Lung (tissue), 11 donors: ENCODE measurements at regions not wholly inside any gene's neighbourhood (a gene's known extent, or its start where the extent isn't known, plus 50 kb on each side); places are given as distances from the start of the nearest gene placed in this dataset.
"Not testable (repeated sequence)": the region's sequence is repeated elsewhere in the genome, so short reads cannot be mapped to it uniquely, and the experiment has no call there.

ENCODE experiments used
- ATAC-seq: fragments of 200-7000 bp; cut with Tn5 transposase; one replicate; pipeline ENCODE4 v1.9.1; 2020; ENCODE audit warnings: moderate number of reproducible peaks; ENCODE audit not compliant: insufficient read depth, low FRiP score
- DNase-seq, 3 donors: peaks; one replicate each; pipeline ENCODE4 v3.0.0-alpha.2; 2013 to 2017
- H3K27ac ChIP-seq, 2 donors: one replicate each; pipeline ENCODE4 v1.5.1; 2013; ENCODE audit warnings: mild to moderate bottlenecking in 2 of 2, moderate library complexity in 2 of 2, control low read depth in 1 of 2, inconsistent platforms in 1 of 2, low read depth in 1 of 2, low read length in 1 of 2
- H3K27me3 ChIP-seq, 3 donors: one replicate each; pipeline ENCODE4 v1.5.1; 2013; ENCODE audit warnings: low read length in 2 of 3; ENCODE audit not compliant: control insufficient read depth in 3 of 3, insufficient read depth in 3 of 3
- H3K36me3 ChIP-seq, 4 donors: one replicate each; pipeline ENCODE4 v1.5.1; 2013; ENCODE audit warnings: low read length in 4 of 4, mild to moderate bottlenecking in 1 of 4, moderate library complexity in 1 of 4; ENCODE audit not compliant: control insufficient read depth in 4 of 4, insufficient read depth in 4 of 4
- H3K4me1 ChIP-seq, 5 donors: one replicate each; pipeline ENCODE4 v1.5.1; 2013; ENCODE audit warnings: low read length in 5 of 5, mild to moderate bottlenecking in 2 of 5, moderate library complexity in 1 of 5; ENCODE audit not compliant: control insufficient read depth in 5 of 5, insufficient read depth in 5 of 5
- H3K4me3 ChIP-seq: one replicate; pipeline ENCODE4 v1.5.1; 2013; ENCODE audit warnings: mild to moderate bottlenecking, control low read depth, moderate library complexity
- H3K9ac ChIP-seq, 2 donors: one replicate each; pipeline ENCODE4 v1.5.1; 2013; ENCODE audit warnings: low read length in 2 of 2, control low read depth in 1 of 2; ENCODE audit not compliant: insufficient read depth in 1 of 2
- H3K9me3 ChIP-seq, 4 donors: one replicate each; pipeline ENCODE4 v1.5.1; 2013; ENCODE audit warnings: low read length in 3 of 4, mild to moderate bottlenecking in 1 of 4, moderate library complexity in 1 of 4; ENCODE audit not compliant: control insufficient read depth in 4 of 4, insufficient read depth in 3 of 4
- WGBS, 2 donors: extraction: QIAGEN DNeasy Blood & Tissue Kit; methylation state at CpG; one replicate each; pipeline ENCODE4 v1.1.7; 2013; 5-methylcytosine and 5-hydroxymethylcytosine counted together
- TF ChIP-seq, protein P1 (sequence below): IDR thresholded peaks from 2 replicates; pipeline ENCODE4 v1.5.1; 2012; ENCODE audit warnings: mild to moderate bottlenecking; ENCODE audit errors: control extremely low read depth, extremely low read depth
- donor health status: control.
- donor health status: control.
- donor health status: Bipolar disorder and iron deficiency.
- donor health status: healthy.
- donor health status: DM: yes; HTN: yes; CAD: no.

DNA sequence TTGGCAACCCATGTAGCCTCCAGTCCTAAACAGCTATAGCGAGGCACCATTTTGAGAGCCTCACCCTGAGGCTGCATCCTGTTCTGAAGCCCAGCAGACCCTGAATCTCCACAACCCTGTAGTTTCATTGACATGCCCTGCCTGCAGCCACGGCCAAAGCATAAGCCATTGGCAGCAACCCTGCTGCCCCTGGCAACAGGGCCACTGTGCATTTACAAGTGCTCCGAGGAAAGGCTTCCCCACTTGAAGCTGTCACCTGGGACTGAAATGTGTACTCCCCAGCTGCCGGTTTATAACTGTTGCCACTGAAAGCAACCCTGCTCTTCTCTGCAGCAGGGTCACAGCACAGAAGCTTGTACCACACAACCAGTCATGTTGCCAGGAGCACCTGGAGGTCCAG, 124.2 kb upstream of the OLFM3 start:
- Histone ChIP-seq H3K27ac (no peak overlapping the region), H3K4me3 (no peak overlapping the region), H3K27me3 (no peaks in the 10 kb centered on the region), H3K9ac (no peak overlapping the region), H3K9me3 (peaks cover 0 to 2% (median 0%) of the 10 kb centered on the region in 4 donors), H3K36me3 (no peaks in the 10 kb centered on the region), H3K4me1 (no peaks in the 10 kb centered on the region)
- 87 to 92% methylated on average over 4 of the region's 4 CpGs for WGBS, 2 donors
- ATAC-seq: no peak
- DNase-seq: no peak
- TF ChIP-seq, protein P1, sequence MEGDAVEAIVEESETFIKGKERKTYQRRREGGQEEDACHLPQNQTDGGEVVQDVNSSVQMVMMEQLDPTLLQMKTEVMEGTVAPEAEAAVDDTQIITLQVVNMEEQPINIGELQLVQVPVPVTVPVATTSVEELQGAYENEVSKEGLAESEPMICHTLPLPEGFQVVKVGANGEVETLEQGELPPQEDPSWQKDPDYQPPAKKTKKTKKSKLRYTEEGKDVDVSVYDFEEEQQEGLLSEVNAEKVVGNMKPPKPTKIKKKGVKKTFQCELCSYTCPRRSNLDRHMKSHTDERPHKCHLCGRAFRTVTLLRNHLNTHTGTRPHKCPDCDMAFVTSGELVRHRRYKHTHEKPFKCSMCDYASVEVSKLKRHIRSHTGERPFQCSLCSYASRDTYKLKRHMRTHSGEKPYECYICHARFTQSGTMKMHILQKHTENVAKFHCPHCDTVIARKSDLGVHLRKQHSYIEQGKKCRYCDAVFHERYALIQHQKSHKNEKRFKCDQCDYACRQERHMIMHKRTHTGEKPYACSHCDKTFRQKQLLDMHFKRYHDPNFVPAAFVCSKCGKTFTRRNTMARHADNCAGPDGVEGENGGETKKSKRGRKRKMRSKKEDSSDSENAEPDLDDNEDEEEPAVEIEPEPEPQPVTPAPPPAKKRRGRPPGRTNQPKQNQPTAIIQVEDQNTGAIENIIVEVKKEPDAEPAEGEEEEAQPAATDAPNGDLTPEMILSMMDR: no peak

DNA sequence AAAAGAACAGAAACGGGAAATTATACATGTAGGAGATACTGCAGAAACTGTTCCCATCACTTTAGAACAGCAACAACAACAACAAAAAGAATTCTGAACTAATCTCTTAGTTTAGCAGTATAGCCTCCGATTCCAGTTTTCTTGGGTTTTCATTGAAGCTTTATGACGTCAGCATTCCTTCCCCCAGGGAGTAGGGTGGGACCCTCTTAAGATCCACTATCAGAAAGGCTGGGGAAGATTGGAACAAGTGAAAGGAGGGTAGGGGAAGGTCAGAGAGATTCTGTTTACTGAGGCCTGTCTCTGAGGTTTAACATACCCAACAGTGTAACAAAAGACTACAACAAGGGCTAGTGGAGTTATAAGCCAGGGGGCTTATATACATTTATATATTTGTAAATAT, 121.4 kb upstream of the OLFM3 start:
- H3K27me3 ChIP-seq: no peaks in the 10 kb centered on the region
- H3K4me1 ChIP-seq: no peaks in the 10 kb centered on the region
- no peak overlapping the region for H3K9ac ChIP-seq
- TF ChIP-seq, protein P1: no peak
- ATAC-seq: no peak
- no peaks in the 10 kb centered on the region for H3K36me3 ChIP-seq
- no peak overlapping the region for H3K4me3 ChIP-seq
- 48 to 87% methylated on average over 3 of the region's 3 CpGs for WGBS, 2 donors
- peaks cover 0 to 2% (median 0%) of the 10 kb centered on the region in 4 donors for H3K9me3 ChIP-seq
- DNase-seq: no peak
- H3K27ac ChIP-seq: no peak overlapping the region

DNA sequence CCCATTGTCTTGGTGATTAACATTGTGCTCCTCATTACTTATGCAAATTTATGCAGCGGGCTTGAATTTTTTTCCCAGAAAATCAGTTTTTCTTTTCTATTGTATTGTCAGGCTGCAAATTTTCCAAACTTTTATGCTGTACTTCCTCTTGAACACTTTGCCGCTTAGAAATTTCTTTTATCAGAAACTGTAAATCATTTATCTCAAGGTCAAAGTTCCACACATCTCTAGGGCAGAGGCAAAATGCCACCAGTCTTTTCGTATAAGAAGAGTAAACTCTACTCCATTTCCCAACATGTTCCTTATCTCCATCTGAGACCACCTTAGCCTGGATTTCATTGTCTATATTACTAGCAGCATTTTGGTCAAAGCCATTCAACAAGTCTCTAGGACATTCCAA, 113.9 kb upstream of the OLFM3 start:
- ATAC-seq (no peak), DNase-seq (no peak)
- Histone ChIP-seq H3K9ac (no peak overlapping the region), H3K4me1 (no peaks in the 10 kb centered on the region), H3K27me3 (no peaks in the 10 kb centered on the region), H3K27ac (no peak overlapping the region), H3K36me3 (no peaks in the 10 kb centered on the region), H3K4me3 (no peak overlapping the region), H3K9me3 (peaks cover 0 to 4% (median 0%) of the 10 kb centered on the region in 4 donors)
- TF ChIP-seq, protein P1: no peak
- 77 to 90% methylated on average over 3 of the region's 3 CpGs for WGBS, 2 donors

DNA sequence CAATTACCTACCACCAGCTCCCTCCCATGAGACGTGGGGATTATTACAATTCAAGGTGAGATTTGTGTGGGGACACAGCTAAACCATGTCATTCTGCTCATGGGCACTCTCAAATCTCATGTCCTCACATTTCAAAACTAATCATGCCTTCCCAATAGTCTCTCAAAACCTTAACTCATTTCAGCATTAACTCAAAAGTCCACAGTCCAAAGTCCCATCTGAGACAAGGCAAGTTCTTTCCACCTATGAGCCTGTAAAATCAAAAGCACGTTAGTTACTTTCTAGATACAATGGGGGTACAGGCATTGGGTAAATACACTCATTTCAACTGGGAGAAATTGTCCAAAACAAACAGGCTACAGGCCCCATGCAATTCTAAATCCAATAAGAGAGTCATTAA, 112.8 kb upstream of the OLFM3 start:
- not testable (repeated sequence) for H3K36me3 ChIP-seq, H3K4me3 ChIP-seq, DNase-seq, H3K27ac ChIP-seq, H3K9ac ChIP-seq, ATAC-seq, H3K4me1 ChIP-seq, H3K9me3 ChIP-seq, H3K27me3 ChIP-seq
- WGBS, 2 donors: 73 to 81% methylated on average over 2 of the region's 2 CpGs
